ENCODE measurements at regions not wholly inside any gene's neighbourhood (a gene's known extent, or its start where the extent isn't known, plus 50 kb on each side); places are given as distances from the start of the nearest gene placed in this dataset.
"Not testable (repeated sequence)": the region's sequence is repeated elsewhere in the genome, so short reads cannot be mapped to it uniquely, and the experiment has no call there.

- Histone ChIP-seq H3K27me3 (replicated peaks; ENCODE audit: insufficient read depth, low read length) (no peaks in the 10 kb centered on the region), H3K79me2 (ENCODE audit: low read length) (no peaks in the 10 kb centered on the region), H4K20me1 (ENCODE audit: insufficient read depth, low read length) (no peaks in the 10 kb centered on the region), H3K9me2 (replicated peaks; ENCODE audit: insufficient read depth, low read length) (no peaks in the 10 kb centered on the region), H3K36me3 (replicated peaks; ENCODE audit: insufficient read depth, low read length) (no peaks in the 10 kb centered on the region), H3K4me2 (ENCODE audit: low read depth, low read length) (no peak overlapping the region), H3K9me3 (replicated peaks; ENCODE audit: insufficient read depth, low read length) (no peaks in the 10 kb centered on the region), H3K4me1 (ENCODE audit: low read length) (no peaks in the 10 kb centered on the region), H3K27ac (ENCODE audit: low read length) (no peak overlapping the region), H3K4me3 (ENCODE audit: low read length) (no peak overlapping the region), H3F3A (ENCODE audit: insufficient read depth, low read length) (no peaks in the 10 kb centered on the region), H2AFZ (ENCODE audit: low read length) (no peak overlapping the region), H3K9ac (ENCODE audit: low read length) (no peak overlapping the region)
- no peak for DNase-seq
- TF ChIP-seq, protein P1, sequence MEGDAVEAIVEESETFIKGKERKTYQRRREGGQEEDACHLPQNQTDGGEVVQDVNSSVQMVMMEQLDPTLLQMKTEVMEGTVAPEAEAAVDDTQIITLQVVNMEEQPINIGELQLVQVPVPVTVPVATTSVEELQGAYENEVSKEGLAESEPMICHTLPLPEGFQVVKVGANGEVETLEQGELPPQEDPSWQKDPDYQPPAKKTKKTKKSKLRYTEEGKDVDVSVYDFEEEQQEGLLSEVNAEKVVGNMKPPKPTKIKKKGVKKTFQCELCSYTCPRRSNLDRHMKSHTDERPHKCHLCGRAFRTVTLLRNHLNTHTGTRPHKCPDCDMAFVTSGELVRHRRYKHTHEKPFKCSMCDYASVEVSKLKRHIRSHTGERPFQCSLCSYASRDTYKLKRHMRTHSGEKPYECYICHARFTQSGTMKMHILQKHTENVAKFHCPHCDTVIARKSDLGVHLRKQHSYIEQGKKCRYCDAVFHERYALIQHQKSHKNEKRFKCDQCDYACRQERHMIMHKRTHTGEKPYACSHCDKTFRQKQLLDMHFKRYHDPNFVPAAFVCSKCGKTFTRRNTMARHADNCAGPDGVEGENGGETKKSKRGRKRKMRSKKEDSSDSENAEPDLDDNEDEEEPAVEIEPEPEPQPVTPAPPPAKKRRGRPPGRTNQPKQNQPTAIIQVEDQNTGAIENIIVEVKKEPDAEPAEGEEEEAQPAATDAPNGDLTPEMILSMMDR (IDR thresholded peaks at IDR 0.05; ENCODE audit: low read length) = no peak
- TF ChIP-seq EZH2 (optimal IDR thresholded peaks at IDR 0.05; ENCODE audit: low read depth, low read length) (no peak), EZH2phosphoT487 (IDR thresholded peaks at IDR 0.05; ENCODE audit: low read length) (no peak)
Observed at GRCh38 chr13:63741029-63741813, 2325.6 kb upstream of the PCDH20 start.

GRCh38 chr13:63739112-63739735, 2323.6 kb upstream of the PCDH20 start:
- H3K4me2 ChIP-seq (ENCODE audit: low read depth, low read length); H3K36me3 ChIP-seq (replicated peaks; ENCODE audit: insufficient read depth, low read length); H4K20me1 ChIP-seq (ENCODE audit: insufficient read depth, low read length); DNase-seq; H2AFZ ChIP-seq (ENCODE audit: low read length); H3K27ac ChIP-seq (ENCODE audit: low read length); H3K4me1 ChIP-seq (ENCODE audit: low read length); H3K79me2 ChIP-seq (ENCODE audit: low read length); H3K9ac ChIP-seq (ENCODE audit: low read length); H3K9me2 ChIP-seq (replicated peaks; ENCODE audit: insufficient read depth, low read length); H3F3A ChIP-seq (ENCODE audit: insufficient read depth, low read length); H3K9me3 ChIP-seq (replicated peaks; ENCODE audit: insufficient read depth, low read length); H3K27me3 ChIP-seq (replicated peaks; ENCODE audit: insufficient read depth, low read length); H3K4me3 ChIP-seq (ENCODE audit: low read length): not testable (repeated sequence)

DNA sequence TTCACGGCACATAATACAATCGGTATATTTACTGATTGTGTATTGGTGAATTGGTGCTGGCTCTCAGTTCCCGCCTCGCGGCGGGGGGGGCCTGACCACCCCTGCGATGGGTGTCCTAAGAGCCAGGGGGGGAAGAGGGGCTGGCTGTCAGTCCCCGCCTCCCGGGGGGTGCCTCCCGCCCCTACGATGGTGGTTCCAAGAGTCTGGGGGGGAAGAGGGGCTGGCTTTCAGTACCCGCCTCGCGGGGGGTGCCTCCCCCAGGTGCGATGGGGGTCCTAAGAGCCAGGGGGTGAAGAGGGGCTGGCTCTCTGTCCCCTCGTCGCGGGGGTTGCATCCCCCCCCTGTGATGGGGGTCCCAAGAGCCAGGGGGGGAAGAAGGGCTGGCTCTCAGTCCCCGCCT, 2321.8 kb upstream of the PCDH20 start:
- no peak overlapping the region for H2AFZ ChIP-seq (ENCODE audit: low read length)

More for the DNA sequence above, 2321.8 kb upstream of the PCDH20 start:
- Histone ChIP-seq H4K20me1 (ENCODE audit: insufficient read depth, low read length) (no peaks in the 10 kb centered on the region), H3K9me3 (replicated peaks; ENCODE audit: insufficient read depth, low read length) (no peaks in the 10 kb centered on the region), H3K27me3 (replicated peaks; ENCODE audit: insufficient read depth, low read length) (no peaks in the 10 kb centered on the region), H3K79me2 (ENCODE audit: low read length) (no peaks in the 10 kb centered on the region), H3K27ac (ENCODE audit: low read length) (no peak overlapping the region), H3K4me1 (ENCODE audit: low read length) (no peaks in the 10 kb centered on the region), H3K9me2 (replicated peaks; ENCODE audit: insufficient read depth, low read length) (no peaks in the 10 kb centered on the region), H3K4me3 (ENCODE audit: low read length) (no peak overlapping the region), H3F3A (ENCODE audit: insufficient read depth, low read length) (no peaks in the 10 kb centered on the region), H3K36me3 (replicated peaks; ENCODE audit: insufficient read depth, low read length) (no peaks in the 10 kb centered on the region), H3K4me2 (ENCODE audit: low read depth, low read length) (no peak overlapping the region), H3K9ac (ENCODE audit: low read length) (no peak overlapping the region)
- TF ChIP-seq EZH2phosphoT487 (IDR thresholded peaks at IDR 0.05; ENCODE audit: low read length) (no peak), EZH2 (optimal IDR thresholded peaks at IDR 0.05; ENCODE audit: low read depth, low read length) (no peak)
- TF ChIP-seq, protein P1 (IDR thresholded peaks at IDR 0.05; ENCODE audit: low read length) = no peak
- DNase-seq = no peak

Measured in MM.1S (cell line).